Fibroblast of skin of abdomen (primary cell): ENCODE measurements at regions not wholly inside any gene's neighbourhood (a gene's known extent, or its start where the extent isn't known, plus 50 kb on each side); places are given as distances from the start of the nearest gene placed in this dataset.
"Not testable (repeated sequence)": the region's sequence is repeated elsewhere in the genome, so short reads cannot be mapped to it uniquely, and the experiment has no call there.

ENCODE experiments used
- DNase-seq: peaks from one replicate; pipeline ENCODE4 v3.0.0-alpha.2; 2013

- DNase-seq: not testable (repeated sequence)
These were observed 71.0 kb downstream of the DAPL1 start for GRCh38 chr2:158866082-158866481.

- not testable (repeated sequence) for DNase-seq
These were observed 72.5 kb downstream of the DAPL1 start for GRCh38 chr2:158867531-158868191.

DNA sequence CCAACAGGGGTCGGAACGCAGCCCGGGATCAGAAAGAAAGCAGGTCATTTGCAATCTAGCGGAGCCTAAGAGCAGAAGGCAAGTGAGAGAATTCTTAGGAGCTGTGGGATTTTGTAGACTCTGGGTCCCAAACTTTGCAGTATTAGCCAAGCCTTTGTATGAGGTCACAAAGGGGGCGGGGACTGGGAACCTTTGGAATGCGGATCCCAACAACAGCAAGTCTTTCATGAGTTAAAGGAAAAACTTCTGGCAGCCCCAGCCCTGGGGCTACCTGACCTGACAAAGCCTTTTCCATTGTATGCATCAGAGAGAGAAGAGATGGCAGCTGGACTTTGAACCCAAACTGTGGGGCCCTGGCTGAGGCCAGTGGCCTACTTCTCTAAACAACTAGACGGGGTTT, 73.3 kb downstream of the DAPL1 start:
- DNase-seq: not testable (repeated sequence)

- DNase-seq: not testable (repeated sequence)
These were observed 74.0 kb downstream of the DAPL1 start for GRCh38 chr2:158869122-158869521.

GRCh38 chr2:158869609-158870008, 74.5 kb downstream of the DAPL1 start:
- not testable (repeated sequence) for DNase-seq

GRCh38 chr2:158878003-158878402, 82.9 kb downstream of the DAPL1 start:
- DNase-seq: no peak

DNA sequence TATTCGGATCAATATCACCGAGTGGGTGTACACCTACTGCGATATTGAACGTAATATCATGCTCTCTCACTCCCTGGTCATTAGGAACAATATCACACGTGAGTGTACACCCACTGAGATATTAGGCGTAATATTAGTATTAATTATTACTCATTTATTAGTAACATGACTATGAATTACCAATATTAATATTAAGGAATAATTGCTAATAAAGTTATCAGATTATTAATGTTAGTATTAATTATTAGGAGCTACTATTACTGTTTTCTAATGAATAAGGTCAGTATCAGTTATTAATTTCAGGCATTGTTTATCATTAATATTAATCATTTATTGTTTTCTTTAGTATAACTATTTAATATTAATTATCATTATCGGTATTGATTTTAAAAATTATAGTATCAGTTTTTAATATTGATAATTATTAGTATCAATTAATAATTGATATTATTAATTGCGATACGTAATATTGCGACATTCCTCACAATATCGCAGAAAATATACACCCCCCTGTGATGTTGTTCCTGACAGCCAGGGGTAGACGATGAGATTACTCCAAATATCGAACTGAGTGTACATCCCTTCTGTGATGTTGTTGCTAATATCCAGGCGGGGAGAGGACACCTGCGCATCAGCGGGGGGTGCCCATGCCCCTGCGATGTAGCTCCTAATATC, 84.2 kb downstream of the DAPL1 start:
- DNase-seq: no peak

- DNase-seq: no peak
These were observed 86.1 kb upstream of the TANC1 start for GRCh38 chr2:158882297-158882696.

GRCh38 chr2:158884552-158884951, 83.9 kb upstream of the TANC1 start:
- not testable (repeated sequence) for DNase-seq

DNA sequence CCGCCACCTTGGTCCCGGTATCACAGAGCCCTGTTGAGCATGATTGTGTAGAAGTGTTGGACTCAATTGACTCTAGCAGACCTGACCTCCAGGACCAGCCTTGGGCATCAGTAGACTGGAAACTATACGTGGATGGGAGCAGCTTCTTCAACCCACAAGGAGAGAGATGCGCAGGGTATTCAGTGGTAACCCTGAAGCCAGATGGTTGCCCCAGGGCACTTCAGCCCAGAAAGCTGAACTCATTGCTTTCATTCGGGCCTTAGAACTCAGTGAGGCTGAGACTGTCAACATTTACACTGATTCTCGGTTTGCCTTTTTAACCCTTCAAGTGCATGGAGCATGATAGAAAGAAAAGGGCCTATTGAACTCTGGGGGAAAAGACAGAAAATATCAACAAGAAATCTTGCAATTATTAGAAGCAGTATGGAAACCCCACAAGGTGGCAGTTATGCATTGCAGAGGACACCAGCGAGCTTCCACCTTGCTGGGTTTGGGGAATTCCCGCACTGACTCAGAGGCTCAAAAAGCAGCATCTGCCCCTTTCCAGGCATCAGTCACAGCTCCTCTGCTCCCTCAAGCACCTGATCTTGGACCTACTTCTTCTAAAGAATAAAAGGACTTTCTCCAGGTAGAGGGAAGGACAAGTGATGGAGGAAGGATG, 83.3 kb upstream of the TANC1 start:
- not testable (repeated sequence) for DNase-seq

DNA sequence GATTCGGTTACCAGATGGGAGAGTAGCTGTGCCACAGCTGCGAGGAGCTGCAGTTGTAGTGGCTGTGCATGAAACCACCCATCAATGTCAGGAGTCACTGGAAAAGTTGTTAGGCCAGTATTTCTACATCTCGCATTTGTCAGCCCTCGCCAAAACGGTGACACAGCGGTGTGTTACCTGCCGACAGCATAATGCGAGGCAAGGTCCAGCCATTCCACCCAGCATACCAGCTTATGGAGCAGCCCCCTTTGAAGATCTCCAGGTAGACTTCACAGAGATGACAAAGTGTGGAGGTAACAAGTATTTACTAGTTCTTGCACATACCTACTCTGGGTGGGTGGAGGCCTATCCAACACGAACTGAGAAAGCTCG, 82.8 kb upstream of the TANC1 start:
- not testable (repeated sequence) for DNase-seq

DNA sequence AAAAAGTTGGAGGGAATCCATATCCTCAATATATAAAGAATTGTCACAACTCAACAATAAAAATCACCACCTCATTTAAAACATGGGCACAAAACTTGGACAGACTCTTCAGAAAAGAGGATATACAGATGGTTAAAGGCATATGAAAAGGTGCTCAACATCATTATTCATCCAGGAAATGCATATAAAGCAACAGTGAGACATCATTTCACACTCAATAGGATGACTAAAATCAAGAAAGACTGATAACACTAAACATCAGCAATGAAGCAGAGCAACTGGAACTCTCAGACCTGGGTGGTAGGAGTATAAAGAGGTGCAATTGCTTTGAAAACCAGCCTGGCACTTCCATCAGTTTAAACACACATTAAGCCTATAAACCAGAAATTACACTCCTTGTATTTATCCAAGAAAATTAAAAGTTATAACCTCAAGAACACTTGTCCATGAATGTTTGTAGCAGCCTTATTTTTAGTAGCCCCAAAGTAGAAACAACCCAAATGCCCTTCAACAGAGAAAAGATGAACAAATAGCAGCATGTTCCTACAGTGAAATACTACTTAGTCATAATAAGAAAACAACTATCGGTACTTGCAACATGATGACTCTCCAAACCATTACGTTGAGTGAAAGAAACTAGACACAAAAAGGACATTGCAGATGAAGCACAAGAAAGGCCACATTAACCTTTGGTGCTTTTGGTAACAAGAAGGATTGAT, 79.1 kb upstream of the TANC1 start:
- DNase-seq: no peak

DNA sequence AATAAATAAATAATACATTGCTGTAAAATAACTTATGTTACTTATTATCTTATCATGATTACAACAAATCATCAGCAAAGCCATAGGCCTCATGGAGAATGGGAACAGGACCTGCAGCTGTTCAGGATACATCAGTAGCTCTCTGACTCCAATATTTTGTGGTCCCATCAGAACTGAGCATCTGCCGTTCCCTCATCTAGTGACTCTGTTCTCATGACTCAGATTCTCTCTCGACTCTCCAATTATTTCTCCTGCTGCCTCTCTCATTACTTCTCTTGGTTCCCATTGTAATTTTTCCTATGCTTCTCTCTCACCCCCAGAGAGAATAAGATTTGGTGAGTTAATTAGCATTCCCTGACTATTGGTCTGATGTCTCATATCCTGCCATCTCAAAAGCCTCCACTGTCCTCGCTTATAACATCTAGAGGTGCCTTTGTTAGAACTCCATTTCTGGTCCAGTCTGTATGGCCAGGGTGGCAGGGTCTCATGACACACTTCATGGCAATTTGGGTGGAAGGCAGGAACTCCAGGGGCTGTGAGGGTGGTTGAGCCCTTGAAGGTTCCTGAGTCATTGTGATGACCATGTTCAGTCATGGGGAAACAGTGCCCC, 78.0 kb upstream of the TANC1 start:
- peak; percentile 28 for DNase-seq

DNA sequence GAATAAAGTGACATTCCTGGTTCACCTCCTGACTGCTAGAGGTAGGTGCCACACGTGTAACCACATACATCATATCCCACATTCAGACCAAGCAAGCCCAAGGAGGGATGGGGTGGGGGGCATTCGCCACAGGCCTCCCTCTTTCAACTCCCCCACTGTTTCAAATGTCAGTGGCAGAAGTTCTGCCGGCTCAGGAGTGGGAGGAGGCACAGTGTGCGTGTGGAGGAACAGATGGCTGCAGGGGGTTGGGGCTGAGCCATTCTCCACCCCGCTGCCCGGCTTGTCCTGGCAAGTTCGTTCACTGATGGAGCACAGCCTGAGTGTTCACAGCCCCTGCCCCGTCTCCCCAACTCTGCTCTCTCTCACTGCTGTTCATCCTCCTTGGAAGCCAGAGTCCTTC, 75.4 kb upstream of the TANC1 start:
- DNase-seq: peak; percentile 59

DNA sequence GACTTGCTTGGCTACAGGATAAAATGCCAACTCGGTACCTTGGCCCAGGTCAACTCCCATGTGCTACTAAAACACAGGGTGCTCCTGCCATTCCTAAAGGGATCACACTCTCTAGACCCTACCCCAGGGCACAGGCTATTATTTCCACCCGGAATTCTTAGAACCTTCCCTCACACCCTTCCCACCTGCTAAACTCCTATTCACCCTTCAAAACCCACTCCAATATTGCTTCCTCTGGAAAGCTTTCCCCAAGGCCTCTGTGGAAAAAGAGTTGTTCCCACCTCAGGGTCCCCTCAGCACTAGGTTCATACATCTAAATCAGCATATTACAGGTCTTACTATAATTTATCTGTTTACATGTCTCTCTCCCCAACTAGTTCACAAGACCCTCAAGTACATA, 75.0 kb upstream of the TANC1 start:
- DNase-seq: no peak

DNA sequence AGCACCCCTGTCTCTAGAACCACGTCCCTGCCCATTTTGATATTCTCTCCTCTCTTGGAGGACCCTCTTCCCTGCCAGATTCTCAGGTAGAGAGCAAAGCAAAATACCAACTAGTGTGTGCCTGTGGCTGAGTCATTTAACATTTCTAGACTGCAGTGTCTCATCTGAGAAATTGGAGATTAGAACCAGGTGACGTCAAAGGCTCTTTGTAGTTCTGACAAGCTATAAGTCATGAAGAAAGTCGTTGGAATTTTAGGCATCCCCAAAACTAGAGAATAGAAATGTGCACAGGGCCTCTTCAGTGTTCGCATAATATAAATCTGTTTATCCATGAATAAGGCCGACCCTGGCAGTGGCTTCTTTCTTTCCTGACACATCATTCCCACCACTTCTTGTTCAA, 74.4 kb upstream of the TANC1 start:
- peak; percentile 93 for DNase-seq

DNA sequence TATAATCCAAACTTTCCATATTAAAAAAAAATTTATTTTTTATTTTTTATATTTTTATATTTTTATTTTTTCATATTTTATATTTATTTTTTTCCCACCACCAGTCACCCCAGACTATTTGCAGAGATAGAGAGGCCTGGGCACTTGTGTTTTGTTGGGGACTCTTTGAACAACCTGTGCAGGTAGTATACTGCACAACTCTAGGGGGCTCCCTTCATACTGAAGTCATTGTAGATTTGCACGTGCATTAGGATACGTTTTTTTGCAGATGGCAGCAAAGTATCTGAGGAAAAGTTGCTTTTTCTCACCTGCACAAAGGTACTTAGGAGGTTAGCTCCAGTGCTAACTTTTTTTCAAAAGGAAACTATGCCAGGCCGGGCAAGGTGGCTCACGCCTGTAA, 73.9 kb upstream of the TANC1 start:
- DNase-seq: no peak

DNA sequence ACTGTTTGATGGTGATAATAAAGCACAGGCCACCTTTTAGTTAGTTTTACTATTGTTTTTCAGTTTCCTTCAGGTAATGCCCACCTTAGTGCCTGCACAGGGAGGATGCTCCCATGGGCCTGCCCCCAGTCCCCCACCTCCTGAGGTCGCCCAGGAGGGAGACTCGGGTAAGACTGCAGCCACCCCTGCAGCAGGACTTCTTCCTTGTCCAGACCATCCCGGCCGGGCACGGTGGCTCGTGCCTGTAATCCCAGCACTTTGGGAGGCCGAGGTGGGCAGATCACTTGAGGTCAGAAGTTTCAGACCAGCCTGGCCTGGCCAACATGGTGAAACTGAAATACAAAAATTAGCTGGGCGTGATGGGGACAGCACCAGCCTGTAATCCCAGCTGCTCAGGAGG, 68.1 kb upstream of the TANC1 start:
- DNase-seq: no peak

- no peak for DNase-seq
These were observed 66.4 kb upstream of the TANC1 start for GRCh38 chr2:158902005-158902398.

GRCh38 chr2:158903711-158904405, 64.6 kb upstream of the TANC1 start:
- DNase-seq: peak; percentile 10

- DNase-seq: no peak
These were observed 63.7 kb upstream of the TANC1 start for GRCh38 chr2:158904627-158905177.

DNA sequence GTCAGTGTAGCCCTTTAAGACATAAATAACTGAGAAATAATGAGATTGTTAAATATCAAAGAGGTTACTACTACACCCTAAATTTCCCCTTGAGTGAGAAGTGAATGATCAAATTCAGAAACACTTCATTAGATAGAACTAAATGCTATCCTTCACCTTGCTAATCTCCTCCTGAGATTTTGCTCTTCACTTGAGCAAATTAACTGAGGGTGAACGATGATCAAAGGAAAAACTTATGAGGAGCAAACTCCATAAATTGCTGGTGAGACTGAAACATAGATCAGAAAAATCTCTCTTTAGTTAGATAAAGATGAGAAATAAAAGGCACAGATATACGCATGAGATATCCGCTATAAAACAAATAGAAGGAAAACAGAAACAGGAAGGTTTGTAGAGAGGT, 63.1 kb upstream of the TANC1 start:
- no peak for DNase-seq
